GM19395 (cell line): ENCODE measurements at regions not wholly inside any gene's neighbourhood (a gene's known extent, or its start where the extent isn't known, plus 50 kb on each side); places are given as distances from the start of the nearest gene placed in this dataset.
A peak's percentile ranks its signal among the peaks of the same experiment; 100 is the strongest.

Experiments used
- ATAC-seq: cut with Tn5 transposase; IDR thresholded peaks from one replicate; pipeline ENCODE4 v1.9.1; 2021; ENCODE audit warnings: mild to moderate bottlenecking, moderate library complexity; ENCODE audit not compliant: unreplicated experiment

DNA sequence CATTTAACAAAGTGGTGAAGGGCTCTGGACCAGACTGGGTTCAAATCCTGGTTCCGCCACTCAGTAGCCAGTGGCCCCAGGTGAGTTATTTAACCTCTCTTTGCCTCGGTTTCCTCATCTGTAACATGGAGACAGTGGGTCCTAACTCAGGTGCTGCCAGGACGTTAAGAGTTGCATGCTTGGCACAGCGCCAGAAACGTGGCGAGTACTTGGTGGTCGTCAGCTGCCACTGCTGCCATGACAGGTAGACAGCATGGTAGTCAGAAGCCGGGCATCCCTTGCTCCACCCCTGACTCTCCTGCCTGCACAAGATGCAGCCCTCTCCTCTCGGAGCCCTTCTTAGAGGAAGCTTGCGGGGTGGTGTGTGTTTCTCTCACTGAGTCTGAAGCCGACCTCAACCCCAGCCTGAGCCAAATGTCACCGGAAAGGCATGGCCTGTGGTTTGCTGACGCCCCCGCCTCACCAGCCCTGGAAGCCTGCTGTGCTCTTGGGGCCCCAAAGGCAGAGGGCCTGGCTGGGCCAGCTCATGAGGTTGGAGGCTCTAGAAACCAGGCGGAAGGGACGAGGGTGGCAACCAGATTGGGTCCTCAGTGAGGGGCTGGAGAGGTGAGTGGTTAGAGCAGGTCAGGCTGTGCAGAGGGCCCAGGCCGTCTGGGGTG, 160.8 kb upstream of the TLE3 start:
- ATAC-seq, result peak; percentile 43

DNA sequence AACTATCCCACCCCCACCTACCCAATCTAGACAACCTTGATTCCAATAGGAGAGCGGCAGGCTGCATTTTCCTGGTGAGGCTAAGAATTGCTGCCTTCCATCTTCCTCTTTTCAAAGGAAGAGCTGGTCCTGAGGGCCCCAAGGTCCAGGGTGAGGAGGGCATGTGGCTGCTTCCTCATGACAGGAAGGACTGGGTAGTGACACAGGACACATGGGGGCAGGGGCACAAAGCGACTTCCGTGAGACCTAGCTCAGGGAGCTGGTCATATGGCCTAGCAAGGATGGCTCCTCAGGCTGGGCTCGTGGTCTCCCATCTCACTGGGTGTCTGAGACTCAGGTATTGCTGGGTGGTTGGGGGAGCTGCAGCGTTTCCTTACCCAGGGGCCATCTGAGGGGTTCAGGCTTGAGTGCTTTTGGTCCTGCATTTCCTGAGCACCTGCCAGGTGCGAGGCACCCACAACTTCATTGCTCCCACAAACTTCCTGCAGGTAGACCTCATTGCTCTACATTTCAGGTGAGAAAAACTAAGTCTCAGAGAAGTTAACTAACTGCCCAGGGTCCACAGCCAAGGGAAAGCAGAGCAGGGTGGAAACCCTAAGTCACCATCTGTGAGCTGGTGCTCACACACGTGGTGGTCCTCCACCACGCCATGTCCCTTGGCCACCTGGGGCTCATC, 160.0 kb upstream of the TLE3 start:
- no peak for ATAC-seq

DNA sequence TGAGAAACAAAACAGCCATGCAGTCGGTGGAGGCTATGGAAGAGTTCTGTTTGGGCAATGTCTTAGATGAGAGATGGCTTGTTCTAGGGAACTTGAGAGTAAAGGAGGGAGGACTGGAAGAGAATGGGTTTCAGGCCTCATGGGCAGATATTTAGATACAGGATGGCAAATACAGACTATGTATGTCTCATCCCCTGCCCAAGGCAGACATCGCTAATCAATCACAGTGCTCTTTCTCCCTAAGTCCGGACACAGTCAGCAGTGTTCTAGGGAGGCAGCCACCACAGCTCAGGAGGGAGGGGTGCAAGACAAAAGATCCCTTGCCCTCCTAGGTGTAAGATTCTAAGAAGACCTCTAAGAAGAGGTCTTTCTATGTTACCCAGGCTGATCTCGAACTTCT, 159.3 kb upstream of the TLE3 start:
- ATAC-seq, result no peak

DNA sequence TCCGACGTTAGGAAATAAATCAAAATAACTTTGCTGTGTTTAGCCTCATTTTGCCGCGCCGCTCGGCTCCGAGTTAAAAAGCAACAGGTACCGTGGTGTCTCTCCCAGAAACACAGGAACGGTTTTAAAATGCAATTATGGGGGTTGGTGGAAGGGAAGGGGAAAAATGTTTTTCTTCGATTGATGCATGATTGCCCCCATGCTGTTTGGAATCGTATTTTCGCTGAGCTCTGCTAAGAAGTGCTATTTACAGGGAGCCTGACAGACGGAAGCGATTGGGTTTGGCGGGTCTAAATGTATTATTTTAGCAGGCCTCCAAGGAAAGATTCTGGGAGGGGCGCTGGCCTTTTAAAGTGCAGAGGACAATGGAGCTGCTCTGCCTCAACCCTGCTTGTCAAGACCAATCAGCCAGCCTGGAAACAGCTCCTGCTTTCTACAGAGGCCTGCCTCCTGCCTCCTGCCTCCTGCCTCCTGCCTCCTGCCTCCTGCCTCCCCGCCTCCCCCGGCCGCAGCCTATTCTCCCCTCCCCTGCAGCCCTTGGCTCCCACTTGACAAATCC, 156.7 kb upstream of the TLE3 start:
- no peak for ATAC-seq

DNA sequence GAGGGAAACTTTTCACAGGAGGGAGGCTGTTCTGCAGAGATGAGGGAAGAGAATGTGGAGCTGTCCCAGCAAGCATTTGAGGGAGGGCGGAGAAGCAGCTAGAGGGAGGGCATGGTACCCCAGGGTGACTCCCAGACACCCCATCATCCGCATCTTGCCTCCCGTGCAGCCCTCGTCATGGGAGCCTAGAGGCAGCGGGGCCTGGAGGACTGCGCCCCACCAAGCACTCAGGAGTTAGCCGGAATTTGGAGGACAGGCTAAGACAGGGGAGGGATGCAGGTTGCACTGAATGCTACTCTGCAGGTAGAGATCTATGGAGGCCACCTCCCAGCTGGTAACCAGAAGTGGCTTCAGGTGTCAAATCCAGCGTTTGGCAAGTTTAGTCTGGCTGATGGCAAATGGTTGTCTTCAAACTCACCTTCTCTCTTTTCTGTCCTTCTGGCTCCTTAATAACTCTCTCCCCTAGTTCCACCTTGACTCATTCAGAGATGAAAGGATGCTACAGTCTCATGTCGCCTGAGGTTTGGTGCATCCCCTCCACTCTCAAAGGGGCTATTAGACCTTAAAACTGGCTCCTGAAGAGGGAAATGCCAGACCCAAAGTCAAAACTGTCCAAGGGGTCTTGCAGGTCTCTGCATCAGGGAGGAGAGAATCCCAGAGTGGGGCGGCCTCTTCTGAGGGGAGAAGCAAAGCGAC, 155.9 kb upstream of the TLE3 start:
- no peak for ATAC-seq

DNA sequence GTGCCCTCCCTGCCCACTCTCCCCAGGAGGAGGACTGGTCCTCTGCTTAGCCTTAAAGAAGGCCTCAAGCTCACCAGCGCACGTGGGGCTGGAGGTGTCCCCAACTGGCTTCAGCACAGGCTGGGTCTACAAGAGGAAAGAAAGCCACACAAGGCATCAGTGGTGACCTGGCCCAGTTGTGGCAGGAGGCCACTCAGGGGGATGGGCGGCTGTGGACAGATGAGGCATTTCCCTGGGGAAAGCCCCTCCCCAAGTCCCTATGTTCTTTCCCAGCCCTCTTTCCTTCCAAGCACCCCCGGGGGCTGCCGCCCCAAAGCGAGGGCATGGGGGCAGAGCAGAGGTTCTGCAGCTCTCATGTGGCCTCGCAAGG, 155.2 kb upstream of the TLE3 start:
- ATAC-seq, result no peak

DNA sequence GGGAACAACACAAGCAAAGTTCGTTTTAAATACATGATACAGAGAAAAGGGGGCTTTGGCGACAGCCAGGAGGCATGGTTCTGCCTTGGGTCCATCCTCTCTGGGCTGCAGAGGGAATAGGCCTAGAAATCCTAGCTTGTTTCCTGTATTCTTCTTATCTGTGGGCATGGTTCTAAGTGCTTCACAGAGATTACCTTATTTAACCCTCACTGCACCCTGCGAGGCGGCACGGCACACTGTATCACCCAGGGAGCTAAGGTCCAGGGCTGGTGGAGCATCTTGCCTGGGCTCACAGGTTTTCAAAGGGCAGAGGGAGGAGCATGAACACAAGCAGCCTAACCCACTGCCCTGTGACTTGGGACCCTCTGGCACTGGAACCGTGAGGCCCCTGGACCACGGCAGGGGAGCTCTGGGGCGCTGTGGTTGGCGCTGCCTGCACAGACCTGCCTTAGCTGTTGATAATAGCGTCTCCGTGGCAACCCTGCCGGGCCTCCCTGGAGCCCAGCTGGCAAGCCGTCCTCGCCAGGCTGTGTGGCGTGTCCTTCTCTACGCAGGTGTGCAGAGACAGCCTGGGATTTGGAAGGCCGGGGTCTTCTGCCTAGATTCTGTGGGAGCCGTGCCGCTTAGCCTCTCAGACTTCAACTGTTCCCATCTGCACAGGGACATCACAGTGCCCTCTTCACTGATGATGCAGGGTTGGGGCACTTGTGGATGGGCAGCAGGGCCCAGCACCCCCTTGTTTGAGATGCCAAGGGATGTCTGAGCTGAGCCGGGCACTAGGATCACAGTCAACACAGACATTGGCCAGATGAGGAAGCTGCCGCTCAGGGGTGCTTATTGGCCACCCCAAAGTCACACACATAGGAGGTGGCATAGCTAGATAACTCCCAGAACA, 154.6 kb upstream of the TLE3 start:
- ATAC-seq, result no peak

DNA sequence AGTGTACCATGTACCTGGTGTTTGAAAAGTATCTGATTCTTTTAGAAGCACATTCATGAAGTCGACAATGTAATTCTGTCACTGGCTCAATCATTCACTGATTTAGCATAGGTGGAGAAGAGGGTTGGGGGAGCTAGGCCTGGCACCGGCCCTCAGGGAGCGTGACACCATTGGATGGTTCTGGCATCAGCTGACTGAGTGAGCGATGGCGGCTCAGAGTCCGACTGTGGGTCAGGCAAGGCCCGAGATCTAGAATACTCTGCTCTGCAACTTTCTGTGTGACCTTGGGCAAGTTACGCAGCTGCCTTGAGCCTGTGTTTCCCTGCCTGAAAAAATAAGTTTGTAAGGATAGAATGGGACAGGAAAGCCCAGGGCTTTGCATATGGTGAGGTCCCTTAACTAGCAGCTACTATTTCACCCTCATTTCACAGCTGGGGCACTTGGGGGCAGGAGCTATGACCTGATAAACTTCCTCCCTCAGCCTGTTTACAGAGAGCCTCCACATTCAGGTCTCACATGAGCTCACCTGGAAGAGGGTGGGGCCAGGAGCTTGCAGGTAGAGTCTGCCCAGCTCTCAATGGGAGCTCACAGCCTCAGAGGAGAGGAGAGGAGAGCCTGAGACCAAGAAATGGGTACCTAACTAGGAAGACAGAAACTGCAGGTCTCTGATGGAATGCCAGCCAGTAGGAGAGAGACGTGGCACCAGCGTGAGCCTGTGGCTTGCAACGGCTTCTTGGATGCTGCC, 153.7 kb upstream of the TLE3 start:
- no peak for ATAC-seq

DNA sequence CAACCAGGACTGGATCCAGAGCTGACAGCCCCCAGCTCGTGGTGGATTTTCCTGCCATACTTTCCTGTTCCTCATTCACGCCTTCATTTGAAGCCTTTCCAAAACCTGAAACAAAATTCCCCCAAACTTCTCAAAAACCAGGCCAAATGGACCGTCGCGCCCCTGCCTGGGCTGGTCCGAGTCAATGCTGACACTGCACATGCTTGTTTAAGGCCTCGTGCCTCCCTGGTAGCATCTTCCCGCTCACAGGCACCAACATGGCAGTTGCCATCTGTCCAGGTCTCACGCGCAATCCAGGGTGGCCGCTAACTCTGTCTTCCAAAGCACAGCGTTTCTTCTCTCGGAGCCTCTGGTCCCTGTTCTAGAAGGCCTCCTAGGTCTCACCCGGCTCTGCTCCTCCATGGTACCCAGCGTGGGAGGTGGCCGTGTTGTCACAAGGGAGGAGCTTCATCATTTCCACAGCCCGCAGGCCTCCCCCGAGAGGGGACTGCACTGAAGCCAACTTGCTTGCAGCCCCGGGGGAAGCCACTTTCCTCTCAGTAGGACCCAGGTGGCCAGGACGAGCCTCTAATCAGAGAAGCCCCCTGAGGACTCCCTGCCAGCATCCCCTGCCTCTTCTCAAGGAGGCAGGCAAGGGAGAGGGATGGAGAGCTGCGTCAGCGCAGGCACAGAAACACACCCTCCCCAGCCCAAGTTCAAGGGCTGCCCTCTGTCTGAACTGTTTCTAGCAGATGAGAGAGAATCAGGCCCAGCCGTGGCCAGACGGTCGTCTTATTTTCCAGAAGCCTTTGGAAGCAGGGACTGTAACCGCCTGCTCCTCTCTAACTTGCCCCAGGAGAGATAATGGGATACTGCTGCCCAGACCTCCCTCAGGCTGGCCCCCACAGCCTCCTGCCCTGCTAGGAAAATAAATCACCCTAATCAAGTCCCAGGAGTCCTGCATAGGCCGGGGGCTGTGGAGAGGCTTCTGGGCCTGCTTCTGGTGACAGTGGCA, 152.8 kb upstream of the TLE3 start:
- ATAC-seq, result no peak

DNA sequence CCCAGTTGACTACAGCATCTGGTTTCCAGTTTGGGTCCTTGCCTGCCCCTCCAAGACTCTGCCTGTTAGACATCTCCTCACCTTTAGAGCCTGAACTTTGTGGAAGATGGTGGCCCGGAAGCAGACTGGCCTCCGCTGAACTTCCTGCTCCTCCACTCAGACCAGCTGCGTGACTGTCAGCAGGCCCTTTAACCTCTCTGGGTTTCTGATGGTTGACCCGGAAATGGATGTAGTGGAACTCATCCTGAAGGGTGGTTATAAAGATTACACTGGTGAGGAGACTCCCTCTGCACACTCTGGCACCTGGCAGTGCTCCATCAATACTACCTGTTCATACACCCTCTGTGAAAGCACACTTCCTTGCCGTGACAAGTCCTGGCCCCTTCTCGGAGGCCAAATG, 151.9 kb upstream of the TLE3 start:
- no peak for ATAC-seq

DNA sequence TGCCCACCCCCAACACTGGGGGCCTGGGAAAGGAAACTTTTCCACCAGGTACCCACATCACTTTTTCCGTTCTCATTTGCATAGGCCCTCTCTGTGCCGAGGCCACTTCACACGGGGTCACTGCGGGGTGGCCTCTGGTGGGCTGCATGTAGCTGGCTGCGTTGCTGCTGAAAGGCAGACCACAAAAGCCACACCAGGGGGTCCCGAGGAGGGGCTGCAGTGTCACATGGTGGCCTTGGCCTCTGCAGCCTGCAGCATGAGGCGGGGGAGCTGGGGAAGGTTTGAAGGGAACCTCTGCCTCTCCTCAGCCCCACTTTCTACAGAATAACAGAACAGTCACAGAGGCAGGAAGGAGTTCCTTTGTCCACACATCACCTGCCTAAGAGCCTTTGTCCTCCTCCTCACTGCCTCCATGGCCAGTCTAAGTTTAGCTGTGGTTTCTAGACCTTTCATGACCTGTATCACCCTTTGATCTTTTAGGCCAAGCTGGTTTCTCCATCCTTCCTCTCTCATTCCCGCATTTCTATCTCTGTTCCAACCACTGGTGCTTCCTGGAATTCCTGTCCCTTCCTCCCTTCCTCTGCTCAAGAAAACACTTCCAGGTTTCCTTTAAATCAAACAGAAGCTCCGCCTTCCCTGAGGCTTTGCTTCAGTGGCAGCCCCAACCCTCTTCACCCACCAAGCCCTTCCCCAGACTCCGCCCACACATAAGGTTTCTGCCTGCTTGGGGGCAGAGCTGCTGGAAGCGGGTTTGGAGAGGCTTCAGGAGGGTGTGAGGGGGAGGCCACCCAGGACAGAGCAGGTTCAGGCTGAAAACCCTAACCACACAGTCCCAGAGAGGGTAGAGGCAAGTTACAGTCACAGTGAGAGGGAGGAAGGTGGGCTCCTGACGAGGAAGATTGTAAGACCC, 150.7 kb upstream of the TLE3 start:
- no peak for ATAC-seq

DNA sequence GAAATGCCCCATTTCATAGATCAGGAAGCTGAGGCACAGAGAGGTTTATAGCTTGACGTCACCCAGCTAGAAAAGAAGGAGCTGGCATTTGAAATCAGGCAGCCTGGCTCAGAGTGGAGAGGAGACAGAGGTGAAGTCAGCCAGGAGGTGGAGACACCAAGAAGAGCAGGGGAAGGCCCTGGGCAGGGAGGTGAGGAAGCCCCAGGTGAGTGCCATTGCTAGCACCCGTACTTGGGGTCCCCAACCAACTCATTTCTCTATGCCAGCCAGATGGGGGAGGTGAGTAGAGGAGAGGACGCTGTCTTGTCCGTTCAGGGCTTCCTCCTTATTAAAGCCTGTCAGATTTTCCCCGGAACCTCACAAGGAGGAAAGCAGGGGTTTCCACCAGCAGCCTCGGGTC, 149.6 kb upstream of the TLE3 start:
- no peak for ATAC-seq

DNA sequence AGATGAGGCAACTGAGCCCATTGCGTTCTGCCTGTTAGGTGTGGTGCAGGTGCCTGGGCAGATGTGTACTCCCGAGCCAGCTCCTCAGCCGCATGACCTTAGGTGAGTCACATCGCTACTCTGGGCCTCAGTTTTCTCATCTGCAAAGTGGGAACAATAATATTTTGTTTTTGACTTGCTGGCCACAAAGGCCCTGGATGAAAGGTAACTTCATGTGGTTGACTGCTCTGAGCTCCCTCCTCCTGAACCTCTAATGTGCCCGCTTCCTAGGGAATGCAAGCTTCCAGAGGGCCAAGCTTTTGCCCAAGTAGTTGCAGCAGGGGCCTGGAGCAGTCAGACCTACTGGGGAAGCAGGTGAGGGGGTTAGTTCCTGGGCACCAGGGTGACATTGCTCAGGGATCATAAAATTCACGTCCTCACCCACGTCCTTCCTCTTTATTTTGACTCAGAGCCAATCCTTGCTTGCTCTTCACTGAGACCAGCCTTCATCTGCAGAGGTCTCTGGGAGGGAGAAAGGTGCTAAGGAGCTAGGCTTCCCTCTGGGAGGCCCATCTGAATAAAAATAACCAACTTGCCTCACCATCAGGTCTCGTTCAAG, 149.0 kb upstream of the TLE3 start:
- no peak for ATAC-seq

DNA sequence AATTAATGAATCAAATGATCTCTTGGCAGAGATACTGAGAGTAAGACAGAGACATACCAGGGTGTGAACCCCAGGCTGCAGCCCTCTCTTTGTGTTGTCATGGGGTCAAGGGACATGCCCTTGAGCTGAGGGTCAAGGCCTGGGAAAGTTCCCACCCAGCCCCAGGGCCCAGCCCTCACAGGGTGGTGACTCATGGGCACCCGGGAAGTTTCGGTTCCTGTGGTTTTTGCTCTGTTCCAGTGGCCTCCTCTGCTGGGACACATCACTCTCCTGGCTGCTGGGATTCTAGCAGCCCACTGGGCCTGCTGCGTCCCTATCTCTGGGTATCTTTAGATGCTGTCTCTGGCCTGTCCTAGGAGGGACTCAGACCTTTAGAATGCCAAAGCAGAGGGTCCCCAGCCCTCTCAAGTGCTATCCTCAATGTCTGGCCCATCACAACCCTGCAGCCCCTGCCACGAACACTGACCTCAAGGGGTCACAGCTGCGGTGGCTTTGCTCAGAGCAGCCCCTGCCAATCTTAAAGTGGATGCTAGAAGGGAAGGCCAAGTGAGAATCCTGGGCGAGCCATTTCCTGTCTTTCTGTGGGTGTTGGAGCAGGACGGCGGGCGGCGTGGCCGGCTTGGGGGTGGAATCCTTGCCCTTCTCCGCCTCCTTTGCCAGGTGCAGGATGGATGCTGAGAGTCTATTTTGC, 148.4 kb upstream of the TLE3 start:
- ATAC-seq, result no peak

DNA sequence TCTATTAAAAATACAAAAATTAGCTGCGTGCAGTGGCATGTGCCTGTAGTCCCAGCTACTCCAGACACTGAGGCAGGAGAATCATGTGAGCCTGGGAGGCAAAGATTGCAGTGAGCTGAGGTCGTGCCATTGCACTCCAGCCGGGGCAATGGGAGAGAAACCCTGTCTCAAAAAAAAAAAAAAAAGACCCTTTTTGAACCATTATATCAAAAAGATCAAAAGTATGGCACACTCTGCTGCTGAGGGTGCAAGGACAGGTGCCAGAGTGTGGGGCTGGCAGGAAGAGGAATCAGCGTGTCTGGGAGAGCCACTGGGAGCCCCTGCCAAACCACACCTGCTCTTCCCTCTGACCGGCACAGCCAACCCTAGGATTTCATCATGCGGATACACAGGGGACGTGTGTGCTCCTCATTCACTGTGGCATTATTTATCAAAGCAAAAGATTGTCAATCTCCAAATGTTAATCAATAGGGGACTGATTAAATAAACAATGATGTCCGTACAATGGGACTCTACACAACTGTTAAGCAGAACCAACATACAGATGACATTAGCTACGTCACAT, 147.3 kb upstream of the TLE3 start:
- no peak for ATAC-seq

DNA sequence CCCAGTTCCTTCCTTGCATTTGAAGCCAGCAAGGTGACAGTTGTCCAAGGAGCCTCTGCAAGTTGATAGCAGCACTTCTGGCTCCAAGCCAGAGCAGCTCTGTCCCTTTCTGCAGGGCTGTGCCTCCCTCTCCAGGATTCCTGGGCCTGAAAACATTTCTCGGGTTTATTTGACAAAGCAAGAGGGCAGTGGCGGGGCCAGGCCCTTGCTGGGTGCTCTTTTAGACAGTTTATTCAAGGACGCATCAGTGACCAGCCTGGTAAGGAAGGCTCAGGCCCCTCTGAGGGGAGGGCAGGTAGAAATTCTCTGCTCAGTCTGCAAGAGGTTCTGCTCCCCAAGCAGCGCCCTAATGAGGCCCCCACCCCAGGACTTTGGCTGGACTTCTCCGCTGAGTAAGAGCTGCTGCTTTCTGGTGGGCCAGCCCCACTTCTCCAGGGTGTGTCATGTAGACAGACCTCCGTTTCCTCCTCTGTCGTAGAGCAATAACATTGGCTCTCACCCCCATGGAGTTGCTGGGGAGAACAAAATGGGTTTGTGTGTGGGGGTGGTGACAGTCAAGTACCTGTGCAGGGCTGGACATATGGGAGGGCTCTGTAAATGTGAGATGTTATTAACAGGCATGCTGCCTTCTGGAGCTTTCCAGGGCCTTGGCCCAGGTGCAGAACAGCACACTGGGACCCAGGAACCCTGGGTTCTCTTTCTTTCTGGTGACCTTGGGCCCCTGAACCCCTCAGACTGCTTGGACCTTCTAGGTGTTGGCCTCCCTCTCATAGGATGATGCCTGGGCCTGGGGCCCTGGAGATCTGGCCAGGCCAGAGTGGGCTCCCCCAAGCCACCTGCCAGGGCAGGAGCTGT, 146.2 kb upstream of the TLE3 start:
- no peak for ATAC-seq
